Activated T-cell treated with anti-CD3 and anti-CD28 coated beads, Interleukin-2, amount 50 U/mL, for 48 hours (primary cell): ENCODE measurements at regions not wholly inside any gene's neighbourhood (a gene's known extent, or its start where the extent isn't known, plus 50 kb on each side); places are given as distances from the start of the nearest gene placed in this dataset.

Experiments
- DNase-seq, 2 experiments: peaks; one replicate each; pipeline ENCODE4 v3.0.0-alpha.2; 2020

- DNase-seq: no peak
Observed at GRCh38 chr1:112319371-112320040, 76.5 kb upstream of the CTTNBP2NL start.

GRCh38 chr1:112320058-112320457 lies 76.0 kb upstream of the CTTNBP2NL start:
- no peak for DNase-seq

GRCh38 chr1:112322018-112322417 lies 74.0 kb upstream of the CTTNBP2NL start:
- no peak for DNase-seq

- no peak for DNase-seq
Observed at GRCh38 chr1:112322983-112323678, 72.9 kb upstream of the CTTNBP2NL start.

- DNase-seq: no peak
Observed at GRCh38 chr1:112325504-112325903, 70.5 kb upstream of the CTTNBP2NL start.

GRCh38 chr1:112328600-112328999 lies 67.4 kb upstream of the CTTNBP2NL start:
- no peak for DNase-seq

GRCh38 chr1:112332176-112333150 lies 63.6 kb upstream of the CTTNBP2NL start:
- DNase-seq: no peak

GRCh38 chr1:112335351-112335750 lies 60.7 kb upstream of the CTTNBP2NL start:
- no peak for DNase-seq

- DNase-seq: peak; percentile 29 to 39
Observed at GRCh38 chr1:112337028-112337531, 58.9 kb upstream of the CTTNBP2NL start.

- no peak for DNase-seq
Observed at GRCh38 chr1:112341986-112342385, 54.0 kb upstream of the CTTNBP2NL start.

- DNase-seq: no peak
Observed at GRCh38 chr1:112342558-112342957, 53.5 kb upstream of the CTTNBP2NL start.

- DNase-seq: no peak
Observed at GRCh38 chr1:112344754-112345423, 51.1 kb upstream of the CTTNBP2NL start.
